Hepatic stellate cell (primary cell): ENCODE measurements at regions not wholly inside any gene's neighbourhood (a gene's known extent, or its start where the extent isn't known, plus 50 kb on each side); places are given as distances from the start of the nearest gene placed in this dataset.

Source experiments
- DNase-seq: peaks from one replicate; pipeline ENCODE4 v3.0.0; 2011; ENCODE audit warnings: low spot score

- DNase-seq, result no peak
Observed at GRCh38 chr1:58862728-58863385, 79.0 kb upstream of the JUN start.

- no peak for DNase-seq
Observed at GRCh38 chr1:58864654-58865053, 80.8 kb upstream of the JUN start.

GRCh38 chr1:58866578-58866977 is 82.7 kb upstream of the JUN start:
- DNase-seq, result no peak

- no peak for DNase-seq
Observed at GRCh38 chr1:58869638-58870297, 85.9 kb upstream of the JUN start.

GRCh38 chr1:58870298-58870676 is 86.4 kb upstream of the JUN start:
- no peak for DNase-seq

- DNase-seq, result no peak
Observed at GRCh38 chr1:58874342-58874741, 90.5 kb upstream of the JUN start.

GRCh38 chr1:58874757-58875755 is 91.2 kb upstream of the JUN start:
- no peak for DNase-seq

- DNase-seq, result no peak
Observed at GRCh38 chr1:58879464-58879863, 95.6 kb upstream of the JUN start.

- DNase-seq, result no peak
Observed at GRCh38 chr1:58880592-58880991, 96.7 kb upstream of the JUN start.

- no peak for DNase-seq
Observed at GRCh38 chr1:58881471-58881994, 97.7 kb upstream of the JUN start.

GRCh38 chr1:58882322-58882948 is 98.6 kb upstream of the JUN start:
- no peak for DNase-seq

GRCh38 chr1:58883037-58883887 is 99.4 kb upstream of the JUN start:
- DNase-seq, result peak; percentile 67

- DNase-seq, result no peak
Observed at GRCh38 chr1:58883888-58884482, 100.1 kb upstream of the JUN start.

GRCh38 chr1:58884706-58885661 is 101.1 kb upstream of the JUN start:
- no peak for DNase-seq

GRCh38 chr1:58885998-58886397 is 102.2 kb upstream of the JUN start:
- DNase-seq, result no peak

GRCh38 chr1:58886611-58887010 is 102.8 kb upstream of the JUN start:
- no peak for DNase-seq

GRCh38 chr1:58887059-58887458 is 103.2 kb upstream of the JUN start:
- no peak for DNase-seq

- no peak for DNase-seq
Observed at GRCh38 chr1:58888833-58889232, 105.0 kb upstream of the JUN start.

- no peak for DNase-seq
Observed at GRCh38 chr1:58890113-58890512, 106.3 kb upstream of the JUN start.

- no peak for DNase-seq
Observed at GRCh38 chr1:58890609-58891008, 106.8 kb upstream of the JUN start.
